ENCODE measurements at regions not wholly inside any gene's neighbourhood (a gene's known extent, or its start where the extent isn't known, plus 50 kb on each side); places are given as distances from the start of the nearest gene placed in this dataset.
"Not testable (repeated sequence)": the region's sequence is repeated elsewhere in the genome, so short reads cannot be mapped to it uniquely, and the experiment has no call there.

DNA sequence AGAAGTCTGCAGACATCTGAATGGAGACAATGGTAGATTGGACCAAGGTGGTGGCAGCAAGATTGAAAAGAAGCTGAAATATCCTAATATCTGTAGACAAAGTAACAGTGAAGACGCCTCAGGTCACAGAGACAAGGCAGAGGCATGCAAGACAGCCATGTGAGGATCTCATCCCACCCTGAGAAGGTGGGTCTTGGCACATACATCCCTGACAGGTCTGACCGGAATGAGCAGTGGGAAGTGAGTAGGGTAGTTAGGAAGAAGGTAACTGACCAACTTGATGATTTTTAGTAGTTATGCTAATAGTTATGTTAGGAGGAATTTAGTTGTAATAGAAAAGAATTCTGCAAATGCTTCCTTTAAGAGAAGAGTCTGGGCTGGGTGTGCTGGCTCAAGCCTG, 229.6 kb downstream of the NDUFS4 start (continued):
- TF ChIP-seq ZNF70 (CRISPR knock-in tag; IDR thresholded peaks at IDR 0.05) (no peak), ZFP30 (CRISPR knock-in tag; IDR thresholded peaks at IDR 0.05) (no peak), PPARA (CRISPR knock-in tag; IDR thresholded peaks at IDR 0.05; ENCODE audit: borderline replicate concordance) (no peak), ZFP3 (CRISPR knock-in tag; IDR thresholded peaks at IDR 0.05) (no peak)
- TF ChIP-seq, protein P1, sequence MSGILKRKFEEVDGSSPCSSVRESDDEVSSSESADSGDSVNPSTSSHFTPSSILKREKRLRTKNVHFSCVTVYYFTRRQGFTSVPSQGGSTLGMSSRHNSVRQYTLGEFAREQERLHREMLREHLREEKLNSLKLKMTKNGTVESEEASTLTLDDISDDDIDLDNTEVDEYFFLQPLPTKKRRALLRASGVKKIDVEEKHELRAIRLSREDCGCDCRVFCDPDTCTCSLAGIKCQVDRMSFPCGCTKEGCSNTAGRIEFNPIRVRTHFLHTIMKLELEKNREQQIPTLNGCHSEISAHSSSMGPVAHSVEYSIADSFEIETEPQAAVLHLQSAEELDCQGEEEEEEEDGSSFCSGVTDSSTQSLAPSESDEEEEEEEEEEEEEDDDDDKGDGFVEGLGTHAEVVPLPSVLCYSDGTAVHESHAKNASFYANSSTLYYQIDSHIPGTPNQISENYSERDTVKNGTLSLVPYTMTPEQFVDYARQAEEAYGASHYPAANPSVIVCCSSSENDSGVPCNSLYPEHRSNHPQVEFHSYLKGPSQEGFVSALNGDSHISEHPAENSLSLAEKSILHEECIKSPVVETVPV (CRISPR knock-in tag; IDR thresholded peaks at IDR 0.05): no peak

DNA sequence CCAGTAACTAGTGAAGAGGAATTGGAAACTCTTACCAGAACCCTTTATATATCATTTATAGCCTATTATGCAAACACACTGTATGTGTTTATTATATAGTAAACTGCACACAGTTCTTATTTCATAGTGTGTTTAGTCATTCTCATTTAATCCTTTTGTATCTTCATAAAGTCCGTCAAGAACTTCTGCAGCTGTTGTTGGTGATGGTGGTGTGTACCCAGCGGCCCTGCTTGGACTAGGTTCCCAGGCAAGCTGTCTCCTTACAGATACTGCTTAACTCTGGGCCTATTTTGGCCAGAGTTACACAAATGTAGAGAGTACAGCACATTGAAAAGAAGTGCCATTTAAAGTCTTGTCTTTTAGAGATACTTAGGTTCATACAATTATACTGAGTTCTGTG, 231.9 kb downstream of the NDUFS4 start:
- TF ChIP-seq ZNF565 (CRISPR knock-in tag; conservative IDR thresholded peaks at IDR 0.05; ENCODE audit: low read depth): no peak
- TF ChIP-seq ZNF8 (CRISPR knock-in tag; IDR thresholded peaks at IDR 0.05): no peak
- TF ChIP-seq, protein P2, sequence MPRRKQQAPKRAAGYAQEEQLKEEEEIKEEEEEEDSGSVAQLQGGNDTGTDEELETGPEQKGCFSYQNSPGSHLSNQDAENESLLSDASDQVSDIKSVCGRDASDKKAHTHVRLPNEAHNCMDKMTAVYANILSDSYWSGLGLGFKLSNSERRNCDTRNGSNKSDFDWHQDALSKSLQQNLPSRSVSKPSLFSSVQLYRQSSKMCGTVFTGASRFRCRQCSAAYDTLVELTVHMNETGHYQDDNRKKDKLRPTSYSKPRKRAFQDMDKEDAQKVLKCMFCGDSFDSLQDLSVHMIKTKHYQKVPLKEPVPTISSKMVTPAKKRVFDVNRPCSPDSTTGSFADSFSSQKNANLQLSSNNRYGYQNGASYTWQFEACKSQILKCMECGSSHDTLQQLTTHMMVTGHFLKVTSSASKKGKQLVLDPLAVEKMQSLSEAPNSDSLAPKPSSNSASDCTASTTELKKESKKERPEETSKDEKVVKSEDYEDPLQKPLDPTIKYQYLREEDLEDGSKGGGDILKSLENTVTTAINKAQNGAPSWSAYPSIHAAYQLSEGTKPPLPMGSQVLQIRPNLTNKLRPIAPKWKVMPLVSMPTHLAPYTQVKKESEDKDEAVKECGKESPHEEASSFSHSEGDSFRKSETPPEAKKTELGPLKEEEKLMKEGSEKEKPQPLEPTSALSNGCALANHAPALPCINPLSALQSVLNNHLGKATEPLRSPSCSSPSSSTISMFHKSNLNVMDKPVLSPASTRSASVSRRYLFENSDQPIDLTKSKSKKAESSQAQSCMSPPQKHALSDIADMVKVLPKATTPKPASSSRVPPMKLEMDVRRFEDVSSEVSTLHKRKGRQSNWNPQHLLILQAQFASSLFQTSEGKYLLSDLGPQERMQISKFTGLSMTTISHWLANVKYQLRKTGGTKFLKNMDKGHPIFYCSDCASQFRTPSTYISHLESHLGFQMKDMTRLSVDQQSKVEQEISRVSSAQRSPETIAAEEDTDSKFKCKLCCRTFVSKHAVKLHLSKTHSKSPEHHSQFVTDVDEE (CRISPR knock-in tag; IDR thresholded peaks at IDR 0.05): no peak
- no peak for TF ChIP-seq SNAI2 (CRISPR knock-in tag; IDR thresholded peaks at IDR 0.05)

DNA sequence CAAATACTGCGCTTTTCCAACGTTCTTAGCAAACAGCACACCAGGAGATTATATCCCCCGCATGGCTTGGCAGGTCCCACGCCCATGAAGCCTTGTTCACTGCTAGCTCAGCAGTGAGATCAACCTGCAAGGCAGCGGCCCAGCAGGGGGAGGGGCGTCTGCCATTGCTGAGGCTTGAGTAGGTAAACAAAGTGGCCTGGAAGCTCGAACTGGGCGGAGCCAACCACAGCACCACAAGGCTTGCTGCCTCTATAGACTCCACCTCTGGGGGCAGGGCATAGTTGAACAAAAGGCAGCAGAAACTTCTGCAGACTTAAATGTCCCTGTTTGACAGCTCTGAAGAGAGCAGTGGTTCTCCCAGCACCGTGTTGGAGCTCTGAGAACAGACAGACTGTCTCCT, 239.2 kb downstream of the NDUFS4 start:
- ATAC-seq: not testable (repeated sequence)

More for the DNA sequence above, 231.9 kb downstream of the NDUFS4 start:
- no peak for ATAC-seq

DNA sequence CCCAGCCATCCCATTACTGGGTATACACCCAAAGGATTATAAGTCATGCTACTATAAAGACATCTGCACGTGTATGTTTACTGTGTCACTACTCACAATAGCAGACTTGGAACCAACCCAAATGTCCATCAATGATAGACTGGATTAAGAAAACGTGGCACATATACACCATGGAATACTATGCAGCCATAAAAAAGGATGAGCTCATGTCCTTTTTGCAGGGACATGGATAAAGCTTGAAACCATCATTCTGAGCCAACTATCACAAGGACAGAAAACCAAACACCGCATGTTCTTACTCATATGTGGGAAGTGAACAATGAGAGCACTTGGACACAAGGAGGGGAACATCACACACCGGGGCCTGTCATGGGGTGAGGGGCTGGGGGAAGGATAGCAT, 248.0 kb downstream of the NDUFS4 start:
- not testable (repeated sequence) for ATAC-seq

DNA sequence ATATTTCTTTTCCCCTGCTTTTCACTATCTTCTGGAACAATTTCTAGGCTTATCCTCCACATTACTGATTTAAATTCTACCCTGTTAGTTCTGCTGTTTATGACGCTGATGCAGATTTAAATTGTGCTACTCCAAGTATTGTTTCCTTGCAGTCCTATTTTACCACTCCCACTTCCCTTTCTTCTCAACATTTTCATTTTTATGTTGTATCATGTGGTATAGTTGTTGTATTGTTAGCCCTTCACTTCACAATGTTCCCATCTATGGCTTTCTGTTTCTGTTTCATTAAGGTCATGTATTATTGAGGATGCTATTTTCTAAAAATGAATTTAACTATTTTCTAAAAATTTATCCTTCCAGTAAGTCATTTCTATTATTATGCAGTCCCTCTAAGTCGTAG, 254.4 kb downstream of the NDUFS4 start:
- TF ChIP-seq ISL1 (CRISPR knock-in tag; IDR thresholded peaks at IDR 0.05): no peak
- no peak for TF ChIP-seq ZNF8 (CRISPR knock-in tag; IDR thresholded peaks at IDR 0.05)
- TF ChIP-seq RARB (CRISPR knock-in tag; IDR thresholded peaks at IDR 0.05): no peak
- TF ChIP-seq, protein P3, sequence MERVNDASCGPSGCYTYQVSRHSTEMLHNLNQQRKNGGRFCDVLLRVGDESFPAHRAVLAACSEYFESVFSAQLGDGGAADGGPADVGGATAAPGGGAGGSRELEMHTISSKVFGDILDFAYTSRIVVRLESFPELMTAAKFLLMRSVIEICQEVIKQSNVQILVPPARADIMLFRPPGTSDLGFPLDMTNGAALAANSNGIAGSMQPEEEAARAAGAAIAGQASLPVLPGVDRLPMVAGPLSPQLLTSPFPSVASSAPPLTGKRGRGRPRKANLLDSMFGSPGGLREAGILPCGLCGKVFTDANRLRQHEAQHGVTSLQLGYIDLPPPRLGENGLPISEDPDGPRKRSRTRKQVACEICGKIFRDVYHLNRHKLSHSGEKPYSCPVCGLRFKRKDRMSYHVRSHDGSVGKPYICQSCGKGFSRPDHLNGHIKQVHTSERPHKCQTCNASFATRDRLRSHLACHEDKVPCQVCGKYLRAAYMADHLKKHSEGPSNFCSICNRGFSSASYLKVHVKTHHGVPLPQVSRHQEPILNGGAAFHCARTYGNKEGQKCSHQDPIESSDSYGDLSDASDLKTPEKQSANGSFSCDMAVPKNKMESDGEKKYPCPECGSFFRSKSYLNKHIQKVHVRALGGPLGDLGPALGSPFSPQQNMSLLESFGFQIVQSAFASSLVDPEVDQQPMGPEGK (CRISPR knock-in tag; IDR thresholded peaks at IDR 0.05; ENCODE audit: borderline replicate concordance): no peak
- no peak for TF ChIP-seq OSR1 (CRISPR knock-in tag; IDR thresholded peaks at IDR 0.05)
- no peak for TF ChIP-seq PPARA (CRISPR knock-in tag; IDR thresholded peaks at IDR 0.05; ENCODE audit: borderline replicate concordance)
- no peak for TF ChIP-seq ESRRG (CRISPR knock-in tag; IDR thresholded peaks at IDR 0.05)
- TF ChIP-seq, protein P4, sequence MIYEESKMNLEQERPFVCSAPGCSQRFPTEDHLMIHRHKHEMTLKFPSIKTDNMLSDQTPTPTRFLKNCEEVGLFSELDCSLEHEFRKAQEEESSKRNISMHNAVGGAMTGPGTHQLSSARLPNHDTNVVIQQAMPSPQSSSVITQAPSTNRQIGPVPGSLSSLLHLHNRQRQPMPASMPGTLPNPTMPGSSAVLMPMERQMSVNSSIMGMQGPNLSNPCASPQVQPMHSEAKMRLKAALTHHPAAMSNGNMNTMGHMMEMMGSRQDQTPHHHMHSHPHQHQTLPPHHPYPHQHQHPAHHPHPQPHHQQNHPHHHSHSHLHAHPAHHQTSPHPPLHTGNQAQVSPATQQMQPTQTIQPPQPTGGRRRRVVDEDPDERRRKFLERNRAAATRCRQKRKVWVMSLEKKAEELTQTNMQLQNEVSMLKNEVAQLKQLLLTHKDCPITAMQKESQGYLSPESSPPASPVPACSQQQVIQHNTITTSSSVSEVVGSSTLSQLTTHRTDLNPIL (CRISPR knock-in tag; IDR thresholded peaks at IDR 0.05; ENCODE audit: low read depth): no peak
- no peak for TF ChIP-seq ZNF565 (CRISPR knock-in tag; conservative IDR thresholded peaks at IDR 0.05; ENCODE audit: low read depth)
- no peak for TF ChIP-seq BACH2 (CRISPR knock-in tag; IDR thresholded peaks at IDR 0.05; ENCODE audit: borderline replicate concordance)
- TF ChIP-seq, protein P2 (CRISPR knock-in tag; IDR thresholded peaks at IDR 0.05): no peak
- no peak for TF ChIP-seq GLIS3 (CRISPR knock-in tag; IDR thresholded peaks at IDR 0.05)
- TF ChIP-seq, protein P1 (CRISPR knock-in tag; IDR thresholded peaks at IDR 0.05): no peak
- TF ChIP-seq ZFP30 (CRISPR knock-in tag; IDR thresholded peaks at IDR 0.05): no peak
- TF ChIP-seq, protein P5, sequence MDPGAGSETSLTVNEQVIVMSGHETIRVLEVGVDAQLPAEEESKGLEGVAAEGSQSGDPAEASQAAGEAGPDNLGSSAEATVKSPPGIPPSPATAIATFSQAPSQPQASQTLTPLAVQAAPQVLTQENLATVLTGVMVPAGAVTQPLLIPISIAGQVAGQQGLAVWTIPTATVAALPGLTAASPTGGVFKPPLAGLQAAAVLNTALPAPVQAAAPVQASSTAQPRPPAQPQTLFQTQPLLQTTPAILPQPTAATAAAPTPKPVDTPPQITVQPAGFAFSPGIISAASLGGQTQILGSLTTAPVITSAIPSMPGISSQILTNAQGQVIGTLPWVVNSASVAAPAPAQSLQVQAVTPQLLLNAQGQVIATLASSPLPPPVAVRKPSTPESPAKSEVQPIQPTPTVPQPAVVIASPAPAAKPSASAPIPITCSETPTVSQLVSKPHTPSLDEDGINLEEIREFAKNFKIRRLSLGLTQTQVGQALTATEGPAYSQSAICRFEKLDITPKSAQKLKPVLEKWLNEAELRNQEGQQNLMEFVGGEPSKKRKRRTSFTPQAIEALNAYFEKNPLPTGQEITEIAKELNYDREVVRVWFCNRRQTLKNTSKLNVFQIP (CRISPR knock-in tag; IDR thresholded peaks at IDR 0.05; ENCODE audit: borderline replicate concordance, low read depth): no peak
- TF ChIP-seq TOX (CRISPR knock-in tag; IDR thresholded peaks at IDR 0.05; ENCODE audit: borderline replicate concordance): no peak
- no peak for TF ChIP-seq ZC3H10 (CRISPR knock-in tag; IDR thresholded peaks at IDR 0.05)
- ATAC-seq: no peak
